ENCODE measurements at regions not wholly inside any gene's neighbourhood (a gene's known extent, or its start where the extent isn't known, plus 50 kb on each side); places are given as distances from the start of the nearest gene placed in this dataset.

DNA sequence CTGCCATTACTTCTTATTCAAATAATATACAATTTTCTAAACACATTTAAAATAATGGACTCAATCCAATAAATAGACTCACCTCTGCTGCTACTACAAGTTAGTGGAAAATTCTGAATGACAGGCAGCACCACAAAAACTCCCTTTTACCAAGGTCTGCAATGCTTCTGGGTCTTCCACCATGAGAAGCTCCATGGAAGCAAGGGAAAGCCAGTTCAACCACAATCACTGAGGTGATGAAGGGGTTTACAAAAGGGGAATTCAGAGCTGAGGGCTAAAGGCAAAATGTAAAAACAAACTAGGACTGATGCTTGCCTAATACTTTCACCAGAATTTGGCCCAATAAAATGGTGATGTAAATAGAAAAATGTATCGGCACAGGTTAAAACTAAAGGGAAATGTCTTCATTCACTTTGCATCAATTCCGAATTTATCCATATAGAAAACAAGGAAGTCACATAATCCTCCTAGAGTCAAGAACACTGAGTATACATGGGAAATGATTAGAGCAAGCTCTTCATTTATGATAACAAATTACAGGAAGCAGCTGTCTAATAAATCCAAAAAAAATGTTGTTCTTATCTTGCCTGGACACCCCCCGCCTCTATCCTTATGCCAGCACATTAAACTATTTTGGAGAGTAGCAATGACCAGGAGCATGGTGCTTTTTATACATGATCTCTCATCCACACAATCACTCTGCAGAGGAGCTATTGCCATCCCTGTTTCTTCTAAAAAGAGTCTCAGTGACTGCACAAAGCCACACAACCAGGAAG, 66.3 kb upstream of the NFIB start:
- TF ChIP-seq POLR2A (IDR thresholded peaks at IDR 0.05): no peak
- TF ChIP-seq, protein P1, sequence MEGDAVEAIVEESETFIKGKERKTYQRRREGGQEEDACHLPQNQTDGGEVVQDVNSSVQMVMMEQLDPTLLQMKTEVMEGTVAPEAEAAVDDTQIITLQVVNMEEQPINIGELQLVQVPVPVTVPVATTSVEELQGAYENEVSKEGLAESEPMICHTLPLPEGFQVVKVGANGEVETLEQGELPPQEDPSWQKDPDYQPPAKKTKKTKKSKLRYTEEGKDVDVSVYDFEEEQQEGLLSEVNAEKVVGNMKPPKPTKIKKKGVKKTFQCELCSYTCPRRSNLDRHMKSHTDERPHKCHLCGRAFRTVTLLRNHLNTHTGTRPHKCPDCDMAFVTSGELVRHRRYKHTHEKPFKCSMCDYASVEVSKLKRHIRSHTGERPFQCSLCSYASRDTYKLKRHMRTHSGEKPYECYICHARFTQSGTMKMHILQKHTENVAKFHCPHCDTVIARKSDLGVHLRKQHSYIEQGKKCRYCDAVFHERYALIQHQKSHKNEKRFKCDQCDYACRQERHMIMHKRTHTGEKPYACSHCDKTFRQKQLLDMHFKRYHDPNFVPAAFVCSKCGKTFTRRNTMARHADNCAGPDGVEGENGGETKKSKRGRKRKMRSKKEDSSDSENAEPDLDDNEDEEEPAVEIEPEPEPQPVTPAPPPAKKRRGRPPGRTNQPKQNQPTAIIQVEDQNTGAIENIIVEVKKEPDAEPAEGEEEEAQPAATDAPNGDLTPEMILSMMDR (IDR thresholded peaks at IDR 0.05): no peak

Measured in lower leg skin (tissue), 3 donors.